ENCODE measurements at regions not wholly inside any gene's neighbourhood (a gene's known extent, or its start where the extent isn't known, plus 50 kb on each side); places are given as distances from the start of the nearest gene placed in this dataset.
A peak's percentile ranks its signal among the peaks of the same experiment; 100 is the strongest.

- Histone ChIP-seq H3K4me2 (ENCODE audit: insufficient read depth, low read length) (peak overlapping the region; percentile 67), H3K4me1 (ENCODE audit: control insufficient read depth, extremely low read depth, insufficient read depth, low read length) (peaks cover 3% of the 10 kb centered on the region), H3K27me3 (ENCODE audit: control insufficient read depth in 2 of 2, insufficient read depth in 2 of 2, low read length in 2 of 2) (no peaks in the 10 kb centered on the region), H2AFZ (ENCODE audit: low read depth, low read length) (peak overlapping the region; percentile 85), H3K4me3 (replicated peaks in 1 of 3; ENCODE audit: insufficient read depth in 1 of 3, low read depth in 1 of 3, low read length in 3 of 3) (no peak overlapping the region), H3K27ac (ENCODE audit: insufficient read depth, low read depth, low read length) (no peak overlapping the region), H4K20me1 (replicated peaks; ENCODE audit: control insufficient read depth, extremely low read depth, insufficient read depth, low read length) (no peaks in the 10 kb centered on the region), H3K9me1 (replicated peaks; ENCODE audit: control insufficient read depth, extremely low read depth, insufficient read depth, low read length) (no peaks in the 10 kb centered on the region), H3K9me3 (replicated peaks; ENCODE audit: control insufficient read depth, insufficient read depth, low read length) (no peaks in the 10 kb centered on the region), H3K9ac (replicated peaks; ENCODE audit: extremely low read depth, insufficient read depth, low read length) (peak overlapping the region; percentile 68), H3K79me2 (ENCODE audit: control insufficient read depth, insufficient read depth, low read length) (no peaks in the 10 kb centered on the region), H3K36me3 (ENCODE audit: control insufficient read depth in 2 of 2, extremely low read depth in 1 of 2, insufficient read depth in 2 of 2, low read length in 2 of 2) (no peaks in the 10 kb centered on the region)
- DNase-seq (ENCODE audit: low read depth, low spot score) (peak; percentile 1), FAIRE-seq (no peak)
- no TSS peak for BruUV-seq (replicated peaks)
- TF ChIP-seq JUN (IDR thresholded peaks at IDR 0.05; ENCODE audit: borderline replicate concordance, insufficient read depth, insufficient read length, low read depth) (no peak), EZH2 (IDR thresholded peaks at IDR 0.05; ENCODE audit: borderline replicate concordance, low read depth, low read length, severe bottlenecking) (no peak), MYC (IDR thresholded peaks at IDR 0.05; ENCODE audit: low read depth, low read length) (no peak), POLR2A (IDR thresholded peaks at IDR 0.05; ENCODE audit: low read depth, low read length) (no peak), GATA2 (IDR thresholded peaks at IDR 0.05; ENCODE audit: insufficient read depth, insufficient read length, low read depth, low read length) (no peak), CTCF (IDR thresholded peaks at IDR 0.05; ENCODE audit: extremely low read depth in 1 of 2, insufficient read depth in 1 of 2, low read depth in 1 of 2, low read length in 2 of 2) (no peak), MAX (IDR thresholded peaks at IDR 0.05; ENCODE audit: insufficient read depth, insufficient read length) (no peak), FOS (IDR thresholded peaks at IDR 0.05; ENCODE audit: borderline replicate concordance, insufficient read depth, low read length) (no peak), POLR2AphosphoS5 (IDR thresholded peaks at IDR 0.05; ENCODE audit: insufficient read depth, low read depth, low read length) (no peak)
- intact Hi-C loops (cut with micrococcal nuclease): loop anchor here (1.0 to 5.0 kb wide), 3 partner anchors 122 to 1206 kb away; partner anchors contain the start of genes GAS1 and NAA35
- ChIA-PET CTCF (no interaction called here), POLR2A (no interaction called here)
- dilution Hi-C loops (cut with MboI; ENCODE audit: extremely low pct_ligation_motif_present, low sequenced_read_pairs): no loop called here
Measured at GRCh38 chr9:87147839-87148238, 200.5 kb upstream of the GAS1 start.

All from endothelial cell of umbilical vein (primary cell).